G401 (cell line): ENCODE measurements at regions not wholly inside any gene's neighbourhood (a gene's known extent, or its start where the extent isn't known, plus 50 kb on each side); places are given as distances from the start of the nearest gene placed in this dataset.
"Not testable (repeated sequence)": the region's sequence is repeated elsewhere in the genome, so short reads cannot be mapped to it uniquely, and the experiment has no call there.

Experiments used
- DNase-seq: peaks from one replicate; pipeline ENCODE4 v3.0.0-alpha.2; 2015; ENCODE audit warnings: low spot score
- in situ Hi-C: cut with HindIII; loops from 2 replicates; pipeline ENCODE4 v1.10.0; 2016; ENCODE audit warnings: low sequenced_read_pairs, mixed read lengths

- in situ Hi-C loops: no loop called here
- DNase-seq: peak; percentile 4
These were observed 806.3 kb downstream of the STIM2 start for GRCh38 chr4:27666943-27667342.

DNA sequence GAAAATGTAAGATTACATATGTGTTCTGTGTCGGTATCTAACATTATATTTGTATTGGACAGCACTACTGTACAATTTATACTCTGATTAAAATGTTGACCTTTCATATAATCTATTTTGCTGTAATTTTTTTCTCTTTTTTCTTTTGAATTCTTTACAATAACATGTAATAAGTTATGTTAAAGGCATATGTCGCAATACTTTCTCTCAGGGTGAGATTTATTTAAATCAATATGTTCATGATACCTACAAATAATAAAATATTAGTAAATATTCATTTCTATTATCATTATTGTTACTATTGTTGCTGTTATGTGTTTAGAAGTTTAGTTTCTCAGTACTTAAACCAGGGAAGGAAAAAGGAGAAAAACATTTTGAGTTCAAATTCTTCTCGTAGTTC lies 807.4 kb downstream of the STIM2 start:
- DNase-seq: no peak
- in situ Hi-C loops: no loop called here

DNA sequence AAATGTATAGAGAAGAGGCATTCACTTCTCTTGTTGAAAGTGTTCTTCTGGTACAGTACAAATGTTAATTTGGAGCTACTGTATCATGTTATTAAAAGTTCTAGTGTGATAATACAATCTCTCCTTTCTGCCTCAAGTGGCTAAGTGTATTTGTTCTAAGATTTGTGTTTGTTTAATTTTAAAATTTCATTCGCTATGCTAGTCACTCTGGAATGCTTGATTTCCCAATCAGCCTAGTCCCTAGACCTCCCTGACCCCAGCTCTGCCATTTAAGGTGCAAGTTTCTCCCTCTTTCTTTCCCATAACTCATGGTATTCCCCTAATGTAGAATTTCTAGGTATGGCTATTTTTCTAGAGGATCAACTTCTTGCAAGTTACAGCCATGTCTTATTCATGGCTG lies 817.4 kb downstream of the STIM2 start:
- DNase-seq: no peak
- in situ Hi-C loops: no loop called here

GRCh38 chr4:27684610-27685011 lies 824.0 kb downstream of the STIM2 start:
- in situ Hi-C loops: no loop called here
- peak; percentile 46 for DNase-seq

DNA sequence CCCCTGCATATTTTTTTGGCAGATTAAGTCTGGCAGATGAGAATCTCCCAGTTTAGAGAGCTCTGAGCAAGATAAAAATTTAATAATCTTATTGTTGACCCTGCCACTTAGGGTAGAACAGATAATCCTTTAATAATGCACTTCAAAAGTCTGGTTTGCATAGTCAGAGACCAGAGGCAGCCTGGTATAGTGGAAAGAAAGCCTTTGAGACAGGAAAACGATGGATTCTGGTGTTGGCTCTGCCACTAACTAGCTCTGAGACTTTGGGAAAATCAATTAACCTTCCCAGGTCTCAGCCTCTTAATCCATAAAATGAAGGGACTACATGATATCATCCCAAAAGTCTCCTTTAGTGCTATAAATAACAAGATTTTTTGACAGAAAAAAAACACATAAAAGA lies 824.5 kb downstream of the STIM2 start:
- in situ Hi-C loops: no loop called here
- DNase-seq: no peak

GRCh38 chr4:27685947-27686346 lies 825.3 kb downstream of the STIM2 start:
- DNase-seq: no peak
- in situ Hi-C loops: no loop called here

DNA sequence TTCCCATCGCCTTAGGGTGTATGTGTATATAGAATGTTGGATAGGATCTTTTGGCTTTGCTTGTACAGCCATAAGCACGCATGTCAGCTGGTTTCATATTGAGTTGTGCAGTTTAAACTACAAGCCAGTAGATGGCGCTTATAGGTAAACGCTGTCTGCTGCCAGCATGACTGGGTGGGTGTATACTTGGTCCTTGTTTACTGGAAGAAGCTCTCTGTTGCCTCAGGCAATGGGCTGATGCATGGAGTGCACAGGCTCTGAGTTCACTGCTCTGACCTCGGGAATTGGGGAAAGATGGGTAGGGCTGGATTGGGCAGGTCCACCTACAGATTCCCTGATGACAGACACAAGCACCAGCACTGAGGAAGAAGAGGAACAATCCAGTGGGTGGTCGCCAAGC lies 831.5 kb downstream of the STIM2 start:
- no peak for DNase-seq
- in situ Hi-C loops: no loop called here

DNA sequence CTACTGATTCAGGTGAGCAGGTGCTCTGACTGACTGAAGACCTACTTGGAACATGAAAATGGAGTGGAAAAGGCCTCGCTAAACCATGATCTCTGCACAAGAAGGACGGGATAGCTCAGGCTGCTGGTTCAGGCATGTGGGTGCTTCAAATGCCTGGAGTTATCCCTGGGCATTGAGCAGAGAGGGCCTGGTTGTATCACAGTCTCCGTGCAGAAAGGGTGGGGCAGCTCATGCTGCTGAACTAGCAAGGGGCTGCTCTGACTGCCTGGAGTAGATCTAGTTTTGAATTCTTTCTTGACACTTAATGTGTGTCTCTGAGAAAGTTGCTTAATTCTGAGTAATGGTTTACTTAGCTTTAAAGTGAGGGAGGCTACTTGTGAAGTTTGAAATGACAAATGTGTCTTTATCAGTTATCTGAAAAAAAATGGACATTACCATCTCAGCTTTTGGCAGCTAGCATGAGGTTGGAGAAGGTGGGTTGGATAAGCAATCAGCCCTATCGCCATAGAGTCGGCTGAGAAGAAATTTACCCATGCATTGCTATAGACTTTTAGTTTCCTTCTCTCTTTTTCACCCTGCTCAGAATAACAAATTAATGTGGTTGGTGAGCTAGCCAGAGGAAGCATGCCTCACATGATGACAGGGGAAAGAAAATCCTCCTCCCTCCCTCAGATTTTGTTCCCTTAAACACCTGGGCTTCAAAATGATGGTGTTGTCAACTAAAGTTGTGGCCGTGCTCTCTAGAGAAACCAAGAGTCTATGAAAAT lies 832.4 kb downstream of the STIM2 start:
- no peak for DNase-seq
- in situ Hi-C loops: no loop called here

DNA sequence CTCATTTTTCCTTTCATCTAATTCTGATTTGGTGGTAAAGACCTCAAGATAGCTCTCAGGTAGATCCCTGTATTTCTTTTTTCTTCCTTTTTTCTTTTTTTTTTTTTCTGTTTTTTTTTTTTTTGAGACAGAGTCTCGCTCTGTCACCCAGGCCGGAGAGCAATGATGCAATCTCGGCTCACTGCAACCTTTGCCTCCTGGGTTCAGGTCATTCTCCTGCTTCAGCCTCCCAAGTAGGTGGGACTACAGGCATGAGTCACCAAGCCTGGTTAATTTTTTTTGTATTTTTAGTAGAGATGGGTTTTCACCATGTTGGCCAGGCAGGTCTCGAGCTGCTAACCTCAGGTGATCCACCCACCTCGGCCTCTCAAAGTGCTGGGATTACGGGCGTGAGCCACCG lies 835.6 kb downstream of the STIM2 start:
- in situ Hi-C loops, DNase-seq: not testable (repeated sequence)

- DNase-seq: no peak
- in situ Hi-C loops: no loop called here
These were observed 841.0 kb downstream of the STIM2 start for GRCh38 chr4:27701606-27702005.

- DNase-seq: no peak
- in situ Hi-C loops: no loop called here
These were observed 842.2 kb downstream of the STIM2 start for GRCh38 chr4:27702730-27703431.

DNA sequence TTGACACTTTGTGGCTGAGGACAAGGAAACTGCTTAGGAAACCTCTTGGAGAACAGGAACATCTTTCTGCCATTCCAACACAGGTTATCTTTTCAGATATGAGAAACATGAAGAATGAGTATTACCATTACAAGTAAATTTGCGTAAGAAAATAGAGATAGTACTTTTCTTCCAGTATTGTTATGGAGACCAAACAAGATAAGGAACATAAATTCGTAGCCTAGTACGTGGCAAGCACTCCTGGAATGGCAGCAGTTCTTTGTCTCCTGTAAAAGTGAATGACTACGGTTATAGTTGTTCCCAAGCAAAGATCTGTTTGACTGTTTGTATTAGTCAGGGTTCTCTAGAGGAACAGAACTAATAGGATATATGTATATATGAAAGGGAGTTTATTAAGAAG lies 843.1 kb downstream of the STIM2 start:
- no peak for DNase-seq
- in situ Hi-C loops: no loop called here

DNA sequence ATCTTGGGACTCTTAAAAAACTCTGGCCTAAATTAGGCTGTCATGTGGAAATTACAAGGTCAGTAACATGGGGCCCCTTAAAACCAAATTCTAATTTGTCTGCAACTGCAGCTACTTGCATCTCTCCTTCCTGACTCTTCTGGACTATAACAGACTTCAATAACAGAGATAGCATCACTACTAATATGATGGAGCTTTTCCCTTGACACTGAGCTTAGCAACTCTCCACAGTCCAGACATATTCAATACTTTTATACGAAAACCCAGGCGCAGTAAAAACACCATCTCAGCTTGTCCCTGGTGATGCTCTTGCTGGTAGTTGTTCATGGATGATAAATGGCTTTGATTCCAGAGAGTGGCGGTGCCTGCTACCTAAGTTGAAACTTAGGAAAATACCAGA lies 850.4 kb downstream of the STIM2 start:
- in situ Hi-C loops: no loop called here
- DNase-seq: no peak

DNA sequence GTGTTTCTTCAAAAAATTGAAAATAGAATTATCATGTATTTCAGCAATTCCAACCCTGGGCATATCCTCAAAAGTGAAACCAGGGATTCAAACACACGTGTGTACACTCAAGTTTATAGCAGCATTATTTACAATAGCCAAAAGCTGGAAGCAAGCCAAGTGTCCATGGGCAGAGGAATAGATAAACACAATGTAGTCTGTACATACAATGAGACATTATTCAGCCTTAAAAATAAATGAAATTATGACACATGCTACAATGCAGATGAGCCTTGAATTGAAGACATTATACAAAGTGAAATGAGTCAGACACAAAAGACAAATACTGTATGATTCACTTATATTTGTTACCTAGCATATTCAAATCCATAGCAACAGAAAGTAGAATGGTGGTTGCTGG lies 853.4 kb downstream of the STIM2 start:
- in situ Hi-C loops: no loop called here

DNA sequence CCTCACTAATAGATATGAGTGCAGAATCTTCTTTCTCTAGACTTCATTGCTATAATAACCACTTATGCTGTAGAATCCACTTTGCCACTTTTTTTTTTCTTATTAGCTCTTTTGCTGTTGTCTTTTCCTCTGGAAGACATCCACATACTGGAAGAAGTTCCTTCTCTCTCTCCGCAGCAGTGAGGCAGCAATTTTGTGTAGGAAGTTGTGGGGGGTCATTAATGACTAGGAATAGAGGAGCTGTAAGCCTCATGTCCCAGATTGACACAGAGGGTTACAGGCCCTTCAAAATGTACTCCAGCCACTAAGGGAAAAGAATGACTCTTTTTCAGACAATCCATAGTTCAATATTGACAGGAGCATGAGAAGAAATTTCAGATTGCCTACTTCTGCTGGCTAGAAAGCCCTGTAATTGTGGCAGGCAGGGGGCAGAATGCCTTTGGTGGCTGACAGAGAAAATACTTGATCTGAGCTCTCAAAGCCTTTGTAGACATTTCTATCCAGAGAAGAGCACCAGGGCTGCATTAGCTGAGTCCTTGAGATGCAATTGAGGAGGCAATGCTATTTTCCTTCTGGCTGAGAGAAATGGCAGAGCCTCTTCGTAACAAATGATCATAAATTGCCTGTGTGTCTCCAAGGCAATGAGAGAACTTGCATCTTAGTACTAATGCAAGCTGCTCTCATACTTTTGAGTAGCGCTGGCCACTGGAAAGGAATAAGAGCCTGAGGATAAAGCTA lies 856.2 kb downstream of the STIM2 start:
- no peak for DNase-seq
- in situ Hi-C loops: no loop called here

More for the DNA sequence above, 853.4 kb downstream of the STIM2 start:
- no peak for DNase-seq

- in situ Hi-C loops: no loop called here
- no peak for DNase-seq
These were observed 856.8 kb downstream of the STIM2 start for GRCh38 chr4:27717431-27717755.

DNA sequence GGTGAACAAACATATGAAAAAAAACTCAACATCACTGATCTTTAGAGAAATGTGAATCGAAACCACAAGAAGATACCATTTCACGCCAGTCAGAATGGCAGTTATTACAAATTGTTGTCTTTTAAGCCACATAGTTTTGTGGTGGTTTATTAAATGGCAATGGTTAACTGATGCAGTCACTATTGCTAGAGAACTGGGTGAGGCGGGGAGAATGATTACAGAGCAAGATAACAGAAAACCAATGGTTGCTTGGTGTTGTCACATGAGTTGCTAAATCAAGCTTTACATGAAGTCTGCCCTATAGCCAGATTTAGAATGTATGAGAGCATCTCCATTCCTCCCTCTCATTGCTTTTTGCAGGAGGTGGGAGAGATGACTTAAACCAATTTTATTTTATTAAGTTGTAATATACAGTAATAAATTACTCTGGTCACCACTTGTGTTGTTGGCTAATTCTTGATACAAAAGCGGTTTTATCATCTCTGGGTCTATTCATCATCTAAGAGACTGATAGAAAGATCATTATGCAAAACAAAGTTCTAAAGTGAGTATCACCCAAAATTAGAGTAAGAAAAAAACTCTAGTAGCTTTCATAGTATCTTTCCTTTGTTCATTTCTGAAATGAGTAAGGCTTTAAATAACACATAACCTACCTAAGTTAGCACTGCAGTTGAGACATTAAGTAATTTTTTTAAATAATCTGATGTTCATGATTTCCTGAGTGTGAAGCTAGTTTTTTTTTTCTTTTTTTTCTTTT lies 859.5 kb downstream of the STIM2 start:
- in situ Hi-C loops: no loop called here

DNA sequence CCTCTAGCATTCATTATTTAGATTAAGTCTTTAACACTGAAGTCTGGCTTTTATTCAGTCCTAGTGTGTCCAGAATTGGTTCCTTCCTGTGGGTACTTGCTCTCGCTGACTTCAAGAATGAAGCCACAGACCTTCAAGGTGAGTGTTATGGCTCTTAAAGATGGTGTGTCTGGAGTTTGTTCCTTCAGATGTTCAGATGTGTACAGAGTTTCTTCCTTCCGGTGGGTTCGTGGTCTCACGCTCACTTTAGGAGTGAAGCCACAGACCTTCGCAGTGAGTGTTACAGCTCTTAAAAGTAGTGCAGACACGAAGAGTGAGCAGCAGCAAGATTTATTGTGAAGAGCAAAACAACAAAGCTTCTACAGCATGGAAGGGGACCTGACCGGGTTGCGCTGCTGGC lies 860.6 kb downstream of the STIM2 start:
- in situ Hi-C loops: no loop called here
- DNase-seq: no peak

More for the DNA sequence above, 859.5 kb downstream of the STIM2 start:
- DNase-seq: no peak

DNA sequence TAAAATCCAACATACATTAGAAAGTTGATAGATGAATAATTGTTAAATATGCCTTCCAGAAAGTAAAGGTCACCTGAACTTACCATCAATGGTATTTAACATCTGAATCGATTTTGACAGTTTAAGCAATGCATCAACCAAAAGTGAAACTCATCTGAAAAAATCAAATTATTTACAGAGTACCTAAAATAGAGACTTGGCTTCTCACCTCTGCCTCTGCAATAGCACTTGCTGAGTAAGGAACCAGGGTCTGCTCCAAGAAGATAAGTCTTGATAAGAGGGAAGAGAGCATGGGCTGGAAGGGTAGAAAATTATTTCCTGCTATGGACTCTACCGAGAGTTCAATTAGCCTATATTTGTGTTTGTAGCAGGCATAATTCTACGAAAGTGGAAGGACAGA lies 868.3 kb downstream of the STIM2 start:
- in situ Hi-C loops: no loop called here
- no peak for DNase-seq

- in situ Hi-C loops: no loop called here
These were observed 882.2 kb downstream of the STIM2 start for GRCh38 chr4:27742816-27743215.

More at GRCh38 chr4:27742816-27743215, 882.2 kb downstream of the STIM2 start:
- DNase-seq: no peak
